Testis (tissue), 2 donors: ENCODE measurements at regions not wholly inside any gene's neighbourhood (a gene's known extent, or its start where the extent isn't known, plus 50 kb on each side); places are given as distances from the start of the nearest gene placed in this dataset.

Experiments
- POLR2A ChIP-seq: fragments of 450-650 bp; IDR thresholded peaks from one replicate; pipeline ENCODE4 v1.6.1; 2017; ENCODE audit warnings: antibody characterized with exemption, mild to moderate bottlenecking, moderate library complexity
- TF ChIP-seq, protein P1 (sequence below), 3 experiments: fragments of 450-650 bp in 2 of 3; fragments of 200-600 bp in 1 of 3; sonication (generic) in 1 of 3; IDR thresholded peaks; one replicate each; pipeline ENCODE4 v1.5.1; 2016 to 2019; ENCODE audit warnings: antibody characterized with exemption in 3 of 3, mild to moderate bottlenecking in 2 of 3, moderate library complexity in 1 of 3

DNA sequence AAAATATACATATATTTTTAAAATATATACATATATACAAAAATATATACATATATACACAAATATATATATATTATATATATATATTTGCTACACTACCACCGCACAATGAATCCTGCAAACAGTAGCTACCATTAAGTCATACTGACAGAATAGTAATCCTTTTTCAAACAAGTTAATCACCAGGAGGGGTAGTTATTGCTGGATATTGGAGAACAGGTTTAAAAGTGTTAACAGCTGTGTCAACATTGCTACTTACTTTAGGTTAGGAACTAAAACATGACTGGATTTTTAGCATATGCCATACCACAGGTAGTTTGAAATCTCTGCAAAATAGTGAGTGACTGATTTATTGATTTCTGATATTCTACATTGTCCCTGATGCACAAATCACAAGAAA, 529.1 kb upstream of the CDH7 start:
- no peak for TF ChIP-seq POLR2A
- TF ChIP-seq, protein P1, sequence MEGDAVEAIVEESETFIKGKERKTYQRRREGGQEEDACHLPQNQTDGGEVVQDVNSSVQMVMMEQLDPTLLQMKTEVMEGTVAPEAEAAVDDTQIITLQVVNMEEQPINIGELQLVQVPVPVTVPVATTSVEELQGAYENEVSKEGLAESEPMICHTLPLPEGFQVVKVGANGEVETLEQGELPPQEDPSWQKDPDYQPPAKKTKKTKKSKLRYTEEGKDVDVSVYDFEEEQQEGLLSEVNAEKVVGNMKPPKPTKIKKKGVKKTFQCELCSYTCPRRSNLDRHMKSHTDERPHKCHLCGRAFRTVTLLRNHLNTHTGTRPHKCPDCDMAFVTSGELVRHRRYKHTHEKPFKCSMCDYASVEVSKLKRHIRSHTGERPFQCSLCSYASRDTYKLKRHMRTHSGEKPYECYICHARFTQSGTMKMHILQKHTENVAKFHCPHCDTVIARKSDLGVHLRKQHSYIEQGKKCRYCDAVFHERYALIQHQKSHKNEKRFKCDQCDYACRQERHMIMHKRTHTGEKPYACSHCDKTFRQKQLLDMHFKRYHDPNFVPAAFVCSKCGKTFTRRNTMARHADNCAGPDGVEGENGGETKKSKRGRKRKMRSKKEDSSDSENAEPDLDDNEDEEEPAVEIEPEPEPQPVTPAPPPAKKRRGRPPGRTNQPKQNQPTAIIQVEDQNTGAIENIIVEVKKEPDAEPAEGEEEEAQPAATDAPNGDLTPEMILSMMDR (IDR thresholded peaks at IDR 0.05): no peak
